C4-2B (cell line): ENCODE measurements at regions not wholly inside any gene's neighbourhood (a gene's known extent, or its start where the extent isn't known, plus 50 kb on each side); places are given as distances from the start of the nearest gene placed in this dataset.

Experiments used
- H3K27ac ChIP-seq: fragments of 450-650 bp; 2 replicates; pipeline ENCODE4 v1.5.1; 2017
- CTCF ChIP-seq: fragments of 450-650 bp; conservative IDR thresholded peaks from 2 replicates; pipeline ENCODE4 v1.5.1; 2017; ENCODE audit warnings: mild to moderate bottlenecking
- ZFX ChIP-seq: fragments of 450-650 bp; IDR thresholded peaks from 2 replicates; pipeline ENCODE4 v1.6.1; 2017

- no peak for TF ChIP-seq CTCF
- TF ChIP-seq ZFX: no peak
- no peak overlapping the region for H3K27ac ChIP-seq
These were observed 322.8 kb downstream of the RAP2B start for GRCh38 chr3:153484842-153485241.

GRCh38 chr3:153495422-153495821 is 333.4 kb downstream of the RAP2B start:
- H3K27ac ChIP-seq: no peak overlapping the region
- TF ChIP-seq ZFX: no peak
- TF ChIP-seq CTCF: no peak

- TF ChIP-seq CTCF (no peak), ZFX (no peak)
- no peak overlapping the region for H3K27ac ChIP-seq
These were observed 340.7 kb downstream of the RAP2B start for GRCh38 chr3:153502682-153503081.

GRCh38 chr3:153503873-153504272 is 341.8 kb downstream of the RAP2B start:
- H3K27ac ChIP-seq: no peak overlapping the region
- TF ChIP-seq ZFX (no peak), CTCF (no peak)

- peak overlapping the region; percentile 63 for H3K27ac ChIP-seq
These were observed 344.2 kb downstream of the RAP2B start for GRCh38 chr3:153506205-153506604.

GRCh38 chr3:153506686-153507085 is 344.7 kb downstream of the RAP2B start:
- H3K27ac ChIP-seq: peak overlapping the region; percentile 63

GRCh38 chr3:153513236-153513635 is 351.2 kb downstream of the RAP2B start:
- no peak overlapping the region for H3K27ac ChIP-seq
- no peak for TF ChIP-seq ZFX
- TF ChIP-seq CTCF: peak; percentile 55

- no peak for TF ChIP-seq CTCF
- no peak for TF ChIP-seq ZFX
- H3K27ac ChIP-seq: no peak overlapping the region
These were observed 366.4 kb downstream of the RAP2B start for GRCh38 chr3:153528473-153528872.

GRCh38 chr3:153539263-153539662 is 377.2 kb downstream of the RAP2B start:
- no peak overlapping the region for H3K27ac ChIP-seq
- TF ChIP-seq ZFX (no peak), CTCF (no peak)
